ENCODE measurements at regions not wholly inside any gene's neighbourhood (a gene's known extent, or its start where the extent isn't known, plus 50 kb on each side); places are given as distances from the start of the nearest gene placed in this dataset.

- Histone ChIP-seq H3K4me1 (no peaks in the 10 kb centered on the region), H3K9me3 (no peaks in the 10 kb centered on the region), H3K27me3 (no peaks in the 10 kb centered on the region), H3K4me3 (no peak overlapping the region), H3K27ac (no peak overlapping the region), H3K36me3 (peaks cover 0 to 3% (median 0%) of the 10 kb centered on the region in 4 donors)
- ATAC-seq = no peak
- no peak for DNase-seq
- 50% methylated on average over 1 of the region's 1 CpG for WGBS (ENCODE audit: insufficient coverage, low coverage, low lambda C conversion rate, missing lambda C conversion rate)
- intact Hi-C loops (cut with DNase I) = no loop called here
- TF ChIP-seq POLR2A (IDR thresholded peaks at IDR 0.05) = no peak
- no peak for TF ChIP-seq CTCF (IDR thresholded peaks at IDR 0.05)
These were observed 358.2 kb downstream of the QKI start for GRCh38 chr6:163772701-163773100.

- intact Hi-C loops (cut with DNase I) = no loop called here
These were observed 356.7 kb downstream of the QKI start for GRCh38 chr6:163771180-163771579.

GRCh38 chr6:163768905-163769304, 354.4 kb downstream of the QKI start:
- Histone ChIP-seq H3K4me1 (no peaks in the 10 kb centered on the region), H3K9me3 (no peaks in the 10 kb centered on the region), H3K36me3 (peaks cover 0 to 3% (median 0%) of the 10 kb centered on the region in 4 donors), H3K27me3 (no peaks in the 10 kb centered on the region), H3K27ac (no peak overlapping the region), H3K4me3 (no peak overlapping the region)
- no peak for ATAC-seq
- no peak for TF ChIP-seq CTCF (IDR thresholded peaks at IDR 0.05)
- DNase-seq = no peak
- intact Hi-C loops (cut with DNase I) = no loop called here

More at GRCh38 chr6:163771180-163771579, 356.7 kb downstream of the QKI start:
- TF ChIP-seq CTCF (IDR thresholded peaks at IDR 0.05) = no peak
- no peak for TF ChIP-seq POLR2A (IDR thresholded peaks at IDR 0.05)
- Histone ChIP-seq H3K9me3 (no peaks in the 10 kb centered on the region), H3K27me3 (no peaks in the 10 kb centered on the region), H3K27ac (no peak overlapping the region), H3K36me3 (peaks cover 0 to 3% (median 0%) of the 10 kb centered on the region in 4 donors), H3K4me3 (no peak overlapping the region), H3K4me1 (no peaks in the 10 kb centered on the region)
- WGBS (ENCODE audit: insufficient coverage, low coverage, low lambda C conversion rate, missing lambda C conversion rate) = 54% methylated on average over 1 of the region's 1 CpG
- no peak for DNase-seq
- ATAC-seq = no peak

GRCh38 chr6:163766936-163767335, 352.4 kb downstream of the QKI start:
- intact Hi-C loops (cut with DNase I) = no loop called here
- Histone ChIP-seq H3K36me3 (peaks cover 0 to 3% (median 0%) of the 10 kb centered on the region in 4 donors), H3K4me1 (no peaks in the 10 kb centered on the region), H3K27me3 (no peaks in the 10 kb centered on the region), H3K27ac (no peak overlapping the region), H3K9me3 (no peaks in the 10 kb centered on the region), H3K4me3 (no peak overlapping the region)
- WGBS (ENCODE audit: insufficient coverage, low coverage, low lambda C conversion rate, missing lambda C conversion rate) = 85% methylated on average over 2 of the region's 2 CpGs
- DNase-seq (no peak), ATAC-seq (no peak)
- TF ChIP-seq POLR2A (IDR thresholded peaks at IDR 0.05) = no peak
- no peak for TF ChIP-seq CTCF (IDR thresholded peaks at IDR 0.05)

- intact Hi-C loops (cut with DNase I) = no loop called here
- no peak for DNase-seq
- no peaks in the 10 kb centered on the region for H3K4me1 ChIP-seq
- H3K36me3 ChIP-seq = peaks cover 0 to 3% (median 0%) of the 10 kb centered on the region in 4 donors
- H3K9me3 ChIP-seq = no peaks in the 10 kb centered on the region
- WGBS (ENCODE audit: insufficient coverage, low coverage, low lambda C conversion rate, missing lambda C conversion rate) = 95% methylated on average over 1 of the region's 1 CpG
- no peak for ATAC-seq
- H3K27ac ChIP-seq = no peak overlapping the region
- no peak for TF ChIP-seq CTCF (IDR thresholded peaks at IDR 0.05)
- no peak for TF ChIP-seq POLR2A (IDR thresholded peaks at IDR 0.05)
- no peak overlapping the region for H3K4me3 ChIP-seq
- H3K27me3 ChIP-seq = no peaks in the 10 kb centered on the region
These were observed 350.8 kb downstream of the QKI start for GRCh38 chr6:163765335-163765734.
